Right cardiac atrium (tissue), 5 donors: ENCODE measurements at regions not wholly inside any gene's neighbourhood (a gene's known extent, or its start where the extent isn't known, plus 50 kb on each side); places are given as distances from the start of the nearest gene placed in this dataset.

Experiments used
- ATAC-seq, 2 donors: fragments of 200-7000 bp; cut with Tn5 transposase; one replicate each; pipeline versions ENCODE4 v1.8.0 to v1.9.1; 2020; ENCODE audit warnings: moderate library complexity in 2 of 2, mild to moderate bottlenecking in 1 of 2
- DNase-seq, 3 donors: peaks; one replicate each; pipeline ENCODE4 v3.0.0-alpha.2; 2020
- H3K27ac ChIP-seq: one replicate; pipeline ENCODE4 v1.5.1; 2013; ENCODE audit warnings: mild to moderate bottlenecking, low read length, control low read depth, moderate library complexity
- H3K27me3 ChIP-seq: one replicate; pipeline ENCODE4 v1.6.1; 2013; ENCODE audit not compliant: control insufficient read depth, insufficient read depth
- H3K4me1 ChIP-seq: one replicate; pipeline ENCODE4 v1.6.1; 2013; ENCODE audit warnings: low read length; ENCODE audit not compliant: control insufficient read depth, insufficient read depth
- H3K4me3 ChIP-seq: one replicate; pipeline ENCODE4 v1.5.1; 2013; ENCODE audit warnings: low read length, control low read depth
- H3K9me3 ChIP-seq: one replicate; pipeline ENCODE4 v1.6.1; 2013; ENCODE audit warnings: low read length; ENCODE audit not compliant: control insufficient read depth
- WGBS: extraction: QIAGEN DNeasy Blood & Tissue Kit; methylation state at CpG from one replicate; pipeline ENCODE4 v1.1.7; 2013; 5-methylcytosine and 5-hydroxymethylcytosine counted together
- intact Hi-C, 4 donors: fragments of 100-400 bp; cut with DNase I; formaldehyde crosslinking; loops; one replicate each; pipeline versions ENCODE4 v1.11.0 to v1.14.0; 2022 to 2023
- donor health status: healthy with polysubstance abuse.
- donor health status: DM: no; HTN: yes; CAD: no.
- donor health status: DM: no; HTN: no; CAD: no.
- donor health status: DM: no; HTN: yes; CAD: no; lungs with severe emphysema.
- donor health status: DM: yes; HTN: yes; CAD: no.

- H3K9me3 ChIP-seq, result no peaks in the 10 kb centered on the region
- ATAC-seq (no peak), DNase-seq (no peak)
- H3K27me3 ChIP-seq, result no peaks in the 10 kb centered on the region
- no peak overlapping the region for H3K4me3 ChIP-seq
- H3K27ac ChIP-seq, result no peak overlapping the region
- no peaks in the 10 kb centered on the region for H3K4me1 ChIP-seq
- intact Hi-C loops, result no loop called here
- 72% methylated on average over 3 of the region's 3 CpGs for WGBS
Observed at GRCh38 chr11:11756718-11757117, 85.1 kb upstream of the USP47 start.

- 82% methylated on average over 5 of the region's 5 CpGs for WGBS
Observed at GRCh38 chr11:11755871-11756270, 85.9 kb upstream of the USP47 start.

DNA sequence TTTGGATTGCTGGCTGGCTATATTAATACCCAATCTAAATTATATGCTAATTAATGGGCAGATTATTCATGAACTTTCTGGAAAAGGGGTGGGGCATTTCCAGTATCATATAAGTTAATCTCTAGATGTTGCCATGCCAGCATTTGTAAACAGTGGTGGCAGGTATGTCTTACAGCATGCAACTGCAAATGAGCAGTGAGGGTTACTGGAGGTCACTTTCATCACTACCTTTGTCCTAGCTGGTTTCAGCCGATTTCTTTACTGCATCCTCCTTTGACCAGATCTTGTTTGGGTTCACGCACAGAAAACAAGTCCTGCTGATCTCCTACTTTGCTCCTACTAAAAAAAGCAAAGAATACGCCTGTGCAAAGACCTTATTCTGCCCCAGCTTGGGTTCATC, 89.1 kb upstream of the USP47 start:
- Histone ChIP-seq H3K27ac (no peak overlapping the region), H3K9me3 (no peaks in the 10 kb centered on the region), H3K4me3 (no peak overlapping the region), H3K27me3 (no peaks in the 10 kb centered on the region), H3K4me1 (no peaks in the 10 kb centered on the region)
- intact Hi-C loops, result no loop called here
- DNase-seq (no peak), ATAC-seq (no peak)
- 90% methylated on average over 3 of the region's 3 CpGs for WGBS

More at GRCh38 chr11:11755871-11756270, 85.9 kb upstream of the USP47 start:
- no peaks in the 10 kb centered on the region for H3K4me1 ChIP-seq
- no peak for ATAC-seq
- no peak for DNase-seq
- no peaks in the 10 kb centered on the region for H3K9me3 ChIP-seq
- no peaks in the 10 kb centered on the region for H3K27me3 ChIP-seq
- H3K4me3 ChIP-seq, result no peak overlapping the region
- intact Hi-C loops, result no loop called here
- H3K27ac ChIP-seq, result no peak overlapping the region

DNA sequence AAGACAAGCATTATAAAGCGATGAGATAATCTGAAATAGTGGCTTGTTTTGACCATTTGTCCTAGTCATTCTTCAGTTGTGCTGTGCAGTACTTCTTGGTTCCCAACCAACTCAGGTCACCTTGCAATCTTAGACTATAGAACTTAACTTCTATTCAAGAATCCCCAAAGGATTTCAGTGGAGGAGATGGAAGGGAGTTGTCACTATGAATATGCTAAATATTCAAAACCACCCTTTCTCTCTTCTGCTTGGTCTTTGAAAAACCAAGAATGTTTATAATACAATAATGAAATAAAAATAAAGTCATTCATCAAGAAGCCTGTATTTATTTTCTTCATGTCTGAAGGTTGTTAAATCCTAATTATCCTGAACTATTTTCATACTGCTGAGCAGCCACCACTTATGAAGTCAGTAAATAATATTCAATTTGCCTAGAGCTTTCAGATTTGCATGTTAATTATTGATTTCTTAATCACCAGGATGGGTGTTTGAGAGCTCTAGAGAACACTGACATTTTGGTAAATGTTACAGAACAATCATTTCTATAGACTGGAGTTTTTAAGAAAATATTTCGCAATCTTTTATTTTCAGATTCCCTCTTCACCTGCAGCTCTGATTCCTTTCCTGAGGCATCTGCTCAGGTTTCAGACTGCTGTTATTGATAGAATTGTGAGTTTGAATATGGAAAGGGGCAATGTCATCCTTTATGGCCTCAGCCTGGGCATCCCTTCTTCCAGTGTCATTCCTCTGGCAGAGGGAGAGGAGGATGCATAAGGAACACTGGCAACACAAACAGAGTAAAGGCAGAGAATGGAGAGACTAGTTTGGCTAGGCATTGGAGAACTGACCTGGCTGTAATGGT, 91.5 kb upstream of the USP47 start:
- 96% methylated on average over 2 of the region's 2 CpGs for WGBS
- H3K27me3 ChIP-seq, result no peaks in the 10 kb centered on the region
- intact Hi-C loops, result no loop called here
- H3K4me1 ChIP-seq, result no peaks in the 10 kb centered on the region
- ATAC-seq, result no peak
- no peaks in the 10 kb centered on the region for H3K9me3 ChIP-seq
- H3K27ac ChIP-seq, result no peak overlapping the region
- H3K4me3 ChIP-seq, result no peak overlapping the region
- DNase-seq, result no peak

DNA sequence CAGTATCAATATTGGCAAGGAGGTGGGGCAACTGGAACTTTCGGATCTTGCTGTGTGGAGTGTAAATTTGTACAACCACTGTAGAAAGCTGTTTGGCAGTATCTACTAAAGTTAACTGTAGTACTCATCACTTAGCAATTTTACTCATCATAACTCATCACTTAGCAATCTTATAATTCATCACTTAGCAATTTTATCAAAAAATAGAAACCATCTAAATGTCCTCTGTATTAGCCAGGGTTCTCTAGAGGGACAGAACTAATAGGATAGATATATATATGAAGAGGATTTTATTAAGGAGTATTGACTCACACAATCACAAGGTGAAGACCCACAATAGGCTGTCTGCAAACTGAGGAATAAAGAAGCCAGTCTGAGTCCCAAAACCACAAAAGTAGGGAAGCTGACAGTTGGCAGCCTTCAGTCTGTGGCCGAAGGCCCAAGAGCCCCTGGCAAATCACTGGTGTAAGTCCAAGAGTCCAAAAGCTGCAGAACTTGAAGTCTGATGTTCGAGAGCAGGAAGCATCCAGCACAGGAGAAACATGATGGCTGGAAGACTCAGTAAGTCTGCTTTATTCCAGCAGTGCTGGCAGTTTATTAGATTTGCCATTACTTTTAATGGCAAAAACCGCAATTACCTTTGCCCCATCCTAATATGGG, 92.9 kb upstream of the USP47 start:
- ATAC-seq (no peak), DNase-seq (no peak)
- H3K4me1 ChIP-seq, result no peaks in the 10 kb centered on the region
- no peak overlapping the region for H3K4me3 ChIP-seq
- whole genome bisulfite sequencing, result 80% methylated on average over 4 of the region's 4 CpGs
- no peaks in the 10 kb centered on the region for H3K27me3 ChIP-seq
- no peaks in the 10 kb centered on the region for H3K9me3 ChIP-seq
- intact Hi-C loops, result no loop called here
- no peak overlapping the region for H3K27ac ChIP-seq

DNA sequence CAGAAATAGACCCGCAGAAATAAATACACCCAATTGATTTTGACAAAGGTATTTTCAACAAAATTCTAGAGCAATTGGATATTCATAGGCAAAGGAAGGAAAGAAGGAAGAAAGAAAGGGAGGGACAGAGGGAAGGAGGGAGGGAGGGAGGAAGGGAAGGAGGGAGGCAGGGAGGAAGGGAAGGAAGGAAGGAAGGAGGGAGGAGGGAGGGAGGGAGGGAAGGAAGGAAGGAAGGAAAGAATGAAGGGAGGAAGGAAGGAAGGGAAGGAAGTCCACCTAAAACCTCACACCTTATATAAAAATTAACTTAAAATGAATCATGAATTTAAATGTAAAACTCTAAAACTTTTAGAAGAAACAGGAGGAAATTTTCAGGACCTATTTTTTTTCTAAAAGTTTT, 94.2 kb upstream of the USP47 start:
- no peaks in the 10 kb centered on the region for H3K4me1 ChIP-seq
- no peak overlapping the region for H3K27ac ChIP-seq
- H3K4me3 ChIP-seq, result no peak overlapping the region
- no peaks in the 10 kb centered on the region for H3K27me3 ChIP-seq
- DNase-seq (no peak), ATAC-seq (no peak)
- WGBS, result 90% methylated on average over 1 of the region's 1 CpG
- no peaks in the 10 kb centered on the region for H3K9me3 ChIP-seq
- intact Hi-C loops, result no loop called here

GRCh38 chr11:11746449-11746848, 95.3 kb upstream of the USP47 start:
- no peaks in the 10 kb centered on the region for H3K9me3 ChIP-seq
- no peaks in the 10 kb centered on the region for H3K4me1 ChIP-seq
- WGBS, result 76% methylated on average over 1 of the region's 1 CpG
- intact Hi-C loops, result no loop called here
- no peaks in the 10 kb centered on the region for H3K27me3 ChIP-seq
- no peak overlapping the region for H3K27ac ChIP-seq
- DNase-seq (no peak), ATAC-seq (no peak)
- H3K4me3 ChIP-seq, result no peak overlapping the region

DNA sequence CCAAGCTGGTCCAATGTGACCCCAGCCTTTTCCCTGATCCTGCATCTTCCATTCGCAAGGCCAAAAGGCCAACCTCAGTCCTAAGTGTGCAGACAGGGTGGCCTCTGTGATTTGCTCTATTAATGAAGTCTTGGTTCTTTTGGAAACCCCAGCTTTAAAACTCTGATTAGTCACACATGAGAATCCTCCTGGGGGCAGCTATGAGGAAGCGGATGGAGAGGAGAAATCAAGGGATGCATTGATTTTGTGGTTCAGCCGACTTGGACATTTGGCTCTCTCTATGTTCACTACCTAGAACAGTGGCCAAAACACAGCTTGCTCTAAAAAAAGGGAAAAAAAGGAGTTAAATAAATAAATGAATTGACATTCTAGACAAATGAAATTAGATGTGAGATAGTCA, 98.6 kb upstream of the USP47 start:
- H3K4me1 ChIP-seq, result no peaks in the 10 kb centered on the region
- no peaks in the 10 kb centered on the region for H3K9me3 ChIP-seq
- intact Hi-C loops, result no loop called here
- no peak overlapping the region for H3K4me3 ChIP-seq
- 84% methylated on average over 3 of the region's 3 CpGs for WGBS
- H3K27me3 ChIP-seq, result no peaks in the 10 kb centered on the region
- no peak overlapping the region for H3K27ac ChIP-seq
- DNase-seq (no peak), ATAC-seq (no peak)

DNA sequence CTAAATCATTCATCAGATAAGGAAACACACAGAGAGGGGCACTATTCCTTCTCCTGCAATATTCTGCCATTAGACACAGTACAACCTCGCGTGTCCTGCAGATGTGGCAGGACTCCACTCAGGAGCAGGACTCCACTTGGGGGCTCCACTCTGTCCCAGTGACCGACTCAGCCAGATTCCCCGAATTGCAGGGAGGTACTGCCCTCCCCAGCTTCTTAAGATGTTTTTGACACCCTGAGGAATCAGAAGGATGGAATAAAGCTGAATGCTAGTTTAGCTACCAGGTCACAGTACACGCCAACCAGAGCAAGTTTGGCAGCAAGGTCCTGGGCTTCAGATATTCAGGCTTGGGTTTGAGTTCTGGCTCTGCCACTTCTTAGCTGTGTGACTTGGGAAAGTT, 99.3 kb upstream of the USP47 start:
- Histone ChIP-seq H3K27me3 (no peaks in the 10 kb centered on the region), H3K27ac (no peak overlapping the region), H3K4me1 (no peaks in the 10 kb centered on the region), H3K9me3 (no peaks in the 10 kb centered on the region), H3K4me3 (no peak overlapping the region)
- WGBS, result 92% methylated on average over 5 of the region's 5 CpGs
- intact Hi-C loops, result no loop called here
- ATAC-seq, result no peak
- no peak for DNase-seq

GRCh38 chr11:11740836-11741235, 100.9 kb upstream of the USP47 start:
- Histone ChIP-seq H3K4me3 (no peak overlapping the region), H3K27ac (no peak overlapping the region), H3K9me3 (no peaks in the 10 kb centered on the region), H3K27me3 (no peaks in the 10 kb centered on the region), H3K4me1 (no peaks in the 10 kb centered on the region)
- intact Hi-C loops, result no loop called here
- WGBS, result 90% methylated on average over 1 of the region's 1 CpG
- ATAC-seq, result no peak
- no peak for DNase-seq

- Histone ChIP-seq H3K4me3 (no peak overlapping the region), H3K27ac (no peak overlapping the region), H3K9me3 (no peaks in the 10 kb centered on the region), H3K4me1 (no peaks in the 10 kb centered on the region), H3K27me3 (no peaks in the 10 kb centered on the region)
- intact Hi-C loops, result no loop called here
- ATAC-seq, result no peak
- 97% methylated on average over 6 of the region's 6 CpGs for WGBS
- DNase-seq, result no peak
Observed at GRCh38 chr11:11740073-11740702, 101.6 kb upstream of the USP47 start.
